NCI-H1105 treated with DMSO at 0.1 percent for 48 hours (cell line): ENCODE measurements at regions not wholly inside any gene's neighbourhood (a gene's known extent, or its start where the extent isn't known, plus 50 kb on each side); places are given as distances from the start of the nearest gene placed in this dataset.
A peak's percentile ranks its signal among the peaks of the same experiment; 100 is the strongest.
"Not testable (repeated sequence)": the region's sequence is repeated elsewhere in the genome, so short reads cannot be mapped to it uniquely, and the experiment has no call there.

Experiments
- DNase-seq: peaks from one replicate; lab custom pipeline; 2025; lab: John Stamatoyannopoulos, UW

DNA sequence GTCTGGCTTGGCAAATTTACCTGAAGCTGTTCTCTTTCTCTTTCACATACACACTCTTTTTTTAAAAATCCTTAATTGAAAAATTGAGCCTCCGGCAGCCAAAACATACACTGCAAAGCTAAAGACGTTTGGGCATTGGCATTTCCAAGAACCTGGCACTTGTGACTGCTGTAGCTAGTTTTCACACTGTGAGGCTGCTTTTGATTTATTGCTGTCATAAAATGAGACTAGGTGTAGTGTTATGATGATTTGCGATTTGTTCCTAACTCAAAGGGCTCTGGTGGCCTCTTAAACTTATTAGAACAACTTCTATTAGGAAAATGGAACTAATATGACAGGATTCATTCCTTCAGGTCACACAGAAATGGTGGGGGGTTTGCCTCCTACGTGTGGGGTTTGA lies 377.1 kb upstream of the FAR2 start:
- peak; percentile 19 for DNase-seq

DNA sequence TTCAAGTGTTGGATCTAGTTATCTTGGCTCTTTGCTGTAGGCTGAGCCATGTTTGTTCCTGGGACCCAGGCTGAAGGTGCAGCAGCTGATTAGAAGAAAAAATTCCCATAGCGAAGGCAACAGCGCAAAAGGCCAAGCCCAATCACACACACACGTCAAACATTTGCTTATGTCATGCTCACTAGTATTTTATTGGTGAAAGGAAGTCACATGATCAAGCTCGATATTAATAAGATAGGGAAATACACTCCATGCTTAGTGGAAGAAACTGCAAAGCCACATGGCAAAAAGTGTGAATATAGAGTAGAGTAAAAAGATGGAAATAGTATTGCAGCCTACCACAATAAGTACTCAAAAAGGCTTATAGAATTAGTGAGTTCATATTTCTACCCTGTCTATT lies 373.5 kb upstream of the FAR2 start:
- no peak for DNase-seq

DNA sequence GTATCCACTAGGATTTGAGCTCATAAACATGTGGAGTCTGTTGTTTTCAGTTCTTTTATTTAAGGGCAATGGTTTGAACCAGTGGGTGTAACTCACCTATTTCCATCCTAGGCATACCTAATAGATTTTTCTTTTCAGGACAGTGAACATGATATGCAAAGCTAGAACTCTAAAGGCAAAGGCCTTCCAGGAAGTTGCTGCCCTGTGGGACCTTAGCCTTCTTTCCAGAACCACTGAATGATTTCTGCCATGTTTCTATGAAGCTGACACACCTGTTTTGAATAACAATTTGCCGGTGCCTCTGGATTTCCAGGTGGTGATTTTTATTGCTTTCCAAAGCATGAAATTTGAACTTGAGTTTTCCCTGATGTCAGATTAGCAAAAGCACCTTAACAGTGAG lies 372.9 kb upstream of the FAR2 start:
- no peak for DNase-seq

DNA sequence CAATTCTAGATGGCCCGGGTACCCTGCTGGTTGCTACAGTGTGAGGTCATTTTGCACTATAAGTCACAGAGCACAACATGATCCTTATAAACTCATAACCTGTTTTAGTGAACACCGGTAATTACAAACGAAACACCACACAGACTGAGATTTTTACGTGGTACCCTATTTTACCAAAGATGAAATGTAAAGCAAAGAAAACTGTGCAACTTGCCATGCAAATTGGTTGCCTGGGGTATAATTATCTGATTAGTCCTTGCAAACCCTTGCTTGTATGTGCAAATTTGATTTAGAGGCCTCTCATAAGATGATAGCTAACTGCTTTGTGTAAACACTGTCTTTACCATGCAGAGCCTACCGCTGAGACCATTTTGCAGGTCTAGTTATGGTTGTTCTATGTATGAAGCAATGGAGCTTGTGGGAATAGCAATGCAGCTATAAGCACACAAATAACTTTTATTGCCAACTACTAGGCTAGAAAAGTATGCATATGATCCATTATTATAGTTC lies 372.1 kb upstream of the FAR2 start:
- no peak for DNase-seq

DNA sequence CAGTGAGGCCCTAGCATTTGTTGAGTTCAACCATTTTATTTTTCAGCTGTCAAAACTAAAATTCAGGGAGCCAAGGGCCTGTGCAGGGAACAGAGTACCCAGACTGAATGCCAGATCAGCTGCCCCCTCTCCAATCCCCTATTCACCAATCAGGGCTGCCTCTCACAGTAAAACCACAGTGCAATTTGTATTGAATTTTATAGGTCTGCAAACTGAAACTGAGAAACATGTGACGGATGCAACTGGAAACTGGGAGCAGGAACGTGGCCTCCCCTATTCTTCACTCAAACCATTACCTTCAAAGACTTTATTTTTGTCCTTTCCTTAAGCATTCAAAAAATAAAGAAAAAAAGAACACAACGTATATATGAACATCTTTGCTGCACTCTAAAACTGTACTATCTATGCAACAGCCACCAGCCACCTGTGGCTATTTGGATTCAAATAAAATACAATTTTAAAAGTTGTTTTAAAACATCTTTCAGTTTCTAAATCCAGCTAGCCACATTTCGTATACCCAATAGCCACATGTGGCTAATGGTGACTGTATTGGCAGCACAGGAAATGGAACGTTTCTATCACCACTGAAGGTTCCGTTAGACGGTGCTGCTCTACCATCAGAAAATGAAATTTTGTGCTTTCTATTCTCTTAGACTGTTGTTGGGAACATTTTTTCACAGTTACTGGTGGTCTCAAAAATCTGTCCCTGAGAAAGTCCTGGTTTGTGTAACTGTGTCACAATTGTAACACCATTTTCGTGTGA lies 371.3 kb upstream of the FAR2 start:
- DNase-seq = no peak

DNA sequence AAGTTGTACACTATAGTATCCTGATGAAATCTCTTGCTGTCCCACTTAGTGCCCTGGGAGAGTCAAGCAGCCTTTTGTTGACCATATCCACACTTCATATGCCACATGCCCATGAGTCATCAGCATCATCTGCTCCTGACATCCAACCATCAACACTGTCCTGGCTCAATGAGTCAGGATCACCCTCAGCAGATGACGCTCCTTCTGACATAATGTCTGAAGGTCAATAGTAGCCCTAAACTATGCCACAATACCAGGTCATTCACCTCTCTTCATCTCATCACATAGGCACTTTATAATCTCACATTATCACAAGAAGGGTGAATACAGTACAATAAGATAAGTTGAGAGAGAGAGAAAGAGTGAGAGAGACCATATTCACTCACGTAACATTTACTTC lies 369.0 kb upstream of the FAR2 start:
- no peak for DNase-seq

DNA sequence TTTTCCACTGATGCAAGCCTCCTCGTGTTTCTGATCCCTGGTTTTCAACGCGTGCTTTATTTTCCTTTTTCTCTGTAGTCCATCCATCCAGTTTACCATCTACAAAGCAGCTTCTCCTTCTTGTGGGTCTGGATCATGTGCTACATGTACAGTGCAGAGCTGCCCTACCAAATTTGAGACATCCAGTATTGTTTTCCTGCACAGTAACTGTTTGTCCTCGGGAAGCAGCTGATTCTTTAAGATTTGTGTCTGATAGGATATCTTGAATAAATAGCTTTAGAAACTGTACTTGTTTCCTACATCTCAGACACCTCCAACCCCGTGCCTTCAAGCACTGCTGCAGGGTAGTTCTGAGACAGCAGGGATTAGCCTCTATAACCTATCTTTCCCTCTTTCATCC lies 368.1 kb upstream of the FAR2 start:
- no peak for DNase-seq

DNA sequence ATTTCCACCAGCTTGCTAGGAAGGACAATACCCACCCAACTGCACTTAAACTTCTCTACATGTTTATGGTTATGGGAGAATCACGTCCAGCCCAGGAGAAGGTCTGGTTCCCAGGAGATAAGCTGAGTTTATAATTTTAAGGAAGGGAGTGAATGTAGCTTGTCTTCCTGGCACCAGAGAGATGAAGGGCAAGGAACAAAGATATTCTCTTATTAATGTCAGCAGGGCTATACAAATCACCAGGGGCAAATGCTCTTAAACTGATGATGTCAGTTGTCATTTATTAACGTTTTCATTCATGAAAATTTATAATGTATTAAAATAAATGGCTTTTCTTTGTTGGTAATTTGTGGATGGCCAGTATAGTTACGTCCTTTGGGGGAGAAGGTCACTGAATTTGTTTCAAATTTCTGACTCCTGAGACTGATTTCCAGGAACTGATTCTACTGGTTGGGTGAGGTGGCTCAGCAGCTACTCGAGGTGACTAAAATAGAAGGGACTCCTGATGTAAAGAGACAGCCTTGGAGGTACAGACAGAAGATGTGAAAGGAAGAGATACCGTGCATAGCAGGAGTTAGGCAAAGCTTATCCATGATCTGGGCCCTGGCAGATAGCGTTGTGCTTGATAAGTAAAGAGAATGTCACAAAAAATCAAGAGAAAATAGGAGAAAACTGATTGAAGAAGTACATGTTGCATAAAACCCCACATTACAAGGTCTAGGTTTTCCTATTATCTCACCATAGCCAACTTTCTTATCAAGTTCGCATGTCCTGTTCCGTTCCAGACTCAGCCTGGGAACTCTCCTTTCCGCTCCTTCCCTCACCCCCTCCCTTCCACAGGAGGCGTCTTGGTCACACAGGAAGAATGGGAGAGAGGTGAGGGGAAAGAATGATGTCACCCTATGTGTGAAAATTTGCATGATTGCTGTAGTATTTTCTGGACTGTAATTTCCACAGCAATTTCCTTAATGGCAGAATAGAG lies 367.1 kb upstream of the FAR2 start:
- DNase-seq = no peak

DNA sequence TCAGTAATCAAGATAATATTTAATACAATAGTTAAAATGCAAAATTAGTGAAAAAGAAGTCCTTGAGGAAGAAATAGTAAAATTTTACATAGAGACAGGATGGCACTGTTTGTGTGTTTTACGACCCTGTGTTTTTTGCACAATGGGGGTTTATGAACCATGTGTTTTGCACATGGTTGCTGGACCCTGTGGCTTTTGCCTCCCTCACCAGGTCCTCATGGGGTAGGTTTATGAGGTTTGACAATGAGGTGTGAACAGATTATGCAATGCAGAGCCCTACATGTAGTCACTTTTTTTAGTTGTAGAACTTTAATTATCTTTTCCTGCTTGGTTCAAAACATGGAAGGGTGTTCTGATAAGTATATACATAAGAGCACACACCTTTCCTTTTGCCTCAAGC lies 366.3 kb upstream of the FAR2 start:
- DNase-seq = no peak

DNA sequence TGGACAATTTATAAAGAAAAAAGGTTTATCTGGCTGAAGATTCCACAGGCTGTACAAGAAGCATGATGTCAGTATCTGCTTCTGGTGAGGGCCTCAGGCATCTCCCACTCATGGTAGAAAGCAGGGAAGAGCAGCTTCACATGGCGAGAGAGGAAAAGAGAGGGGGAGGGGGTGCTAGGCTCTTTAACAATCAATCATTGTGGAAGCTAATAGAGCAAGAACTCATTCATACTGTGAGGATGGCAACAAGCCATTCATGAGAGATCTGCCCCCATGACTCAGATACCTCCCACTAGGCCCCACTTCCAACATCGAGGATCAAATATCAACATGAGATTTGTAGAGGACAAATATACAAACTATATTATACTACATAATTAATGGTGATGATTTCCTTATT lies 361.9 kb upstream of the FAR2 start:
- no peak for DNase-seq

DNA sequence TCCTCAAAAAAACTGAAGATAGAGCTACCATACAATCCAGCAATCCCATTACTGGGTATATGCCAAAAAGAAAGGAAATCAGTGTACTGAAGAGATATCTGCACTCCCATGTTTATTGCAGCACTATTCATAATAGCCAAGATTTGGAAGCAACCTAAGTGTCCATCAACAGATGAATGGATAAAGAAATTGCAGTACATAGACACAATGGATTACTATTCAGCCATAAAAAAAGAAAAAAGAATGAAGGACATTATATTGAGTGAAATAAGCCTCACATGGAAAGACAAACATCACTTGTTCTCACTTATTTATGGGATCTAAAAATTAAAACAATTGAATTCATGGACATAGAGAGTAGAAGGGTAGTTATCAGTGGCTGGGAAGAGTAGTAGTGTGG lies 360.8 kb upstream of the FAR2 start:
- DNase-seq = not testable (repeated sequence)

DNA sequence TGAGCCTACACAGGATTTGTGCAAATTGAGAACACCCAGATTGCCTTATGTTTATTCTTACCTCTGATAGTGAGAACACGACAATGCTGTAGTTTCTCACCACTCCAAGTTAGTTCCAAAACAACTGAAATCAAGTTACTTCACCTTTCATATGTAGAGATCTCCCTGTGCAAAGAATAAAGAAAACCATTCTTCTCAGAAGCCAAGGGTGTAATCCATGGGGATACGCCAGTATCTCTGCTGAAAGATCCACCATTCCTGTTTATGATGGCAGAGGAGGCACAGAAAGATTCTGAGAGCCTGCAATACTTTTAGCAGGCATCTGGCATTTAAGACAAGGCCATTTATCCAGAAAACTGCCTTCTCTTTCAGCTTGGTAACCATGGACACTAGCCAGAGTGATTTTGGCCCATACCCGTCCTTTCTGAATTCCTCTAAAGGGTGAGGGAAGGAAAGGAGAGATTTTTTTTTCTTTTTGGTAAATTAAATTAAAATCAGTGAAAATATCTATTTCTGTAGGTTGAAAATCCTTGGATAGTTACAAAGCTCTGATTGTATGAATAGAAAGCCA lies 355.4 kb upstream of the FAR2 start:
- DNase-seq = no peak

DNA sequence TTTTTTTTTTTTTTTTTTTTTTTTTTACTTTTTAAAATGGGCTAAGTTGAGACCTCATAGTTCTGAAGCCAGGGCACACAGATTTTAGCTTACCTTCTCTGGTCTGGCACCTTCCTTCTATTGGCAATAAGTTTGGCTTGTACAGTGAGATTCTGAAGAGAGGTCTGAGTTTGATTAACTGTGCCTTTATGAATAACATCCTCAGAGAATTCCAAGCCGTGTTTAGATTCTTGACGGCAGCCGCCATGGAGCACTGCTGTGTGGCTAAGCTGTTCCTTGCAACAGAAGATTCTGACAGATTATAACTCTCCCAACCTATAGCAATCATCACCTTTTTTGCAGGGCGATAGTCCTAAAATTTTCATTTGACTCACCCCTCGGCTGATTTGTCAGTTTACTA lies 354.9 kb upstream of the FAR2 start:
- DNase-seq = no peak

DNA sequence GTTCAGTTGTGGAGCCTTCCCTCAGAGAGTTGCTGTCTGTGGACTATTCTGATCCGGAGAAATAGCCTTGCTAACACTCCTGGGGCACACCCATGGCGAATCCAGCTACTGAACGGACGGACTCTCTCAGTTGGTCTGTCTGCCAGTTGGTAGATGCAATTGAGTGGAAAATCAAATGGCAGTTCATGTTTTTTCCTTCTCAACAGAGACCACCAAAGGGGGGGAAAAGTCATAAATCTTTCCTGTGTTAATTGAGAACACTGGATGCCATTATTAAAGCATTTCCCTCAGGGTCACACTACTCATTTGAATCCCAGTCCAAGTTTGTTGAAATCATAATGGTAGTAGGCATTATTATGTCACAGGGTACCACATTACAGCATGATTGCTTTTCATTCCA lies 354.3 kb upstream of the FAR2 start:
- no peak for DNase-seq

DNA sequence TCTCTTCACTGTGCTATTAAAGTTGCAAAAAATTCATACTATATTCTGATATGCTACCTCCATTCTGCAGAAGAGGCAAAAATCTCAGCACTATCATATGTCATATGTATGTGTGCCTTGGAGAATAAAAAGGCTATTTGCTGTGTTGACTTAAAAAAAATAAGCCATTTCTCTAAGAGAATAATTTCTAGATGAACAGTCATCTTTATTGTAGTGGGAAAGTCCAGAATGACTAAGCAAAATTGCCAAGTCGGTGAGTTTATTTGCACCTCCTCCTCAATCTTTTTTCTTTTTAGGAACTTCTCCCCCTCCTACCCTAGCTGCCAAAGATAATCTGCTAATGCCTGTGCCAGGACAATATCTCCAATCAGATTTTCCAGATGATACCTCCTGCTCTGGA lies 353.8 kb upstream of the FAR2 start:
- DNase-seq = no peak

DNA sequence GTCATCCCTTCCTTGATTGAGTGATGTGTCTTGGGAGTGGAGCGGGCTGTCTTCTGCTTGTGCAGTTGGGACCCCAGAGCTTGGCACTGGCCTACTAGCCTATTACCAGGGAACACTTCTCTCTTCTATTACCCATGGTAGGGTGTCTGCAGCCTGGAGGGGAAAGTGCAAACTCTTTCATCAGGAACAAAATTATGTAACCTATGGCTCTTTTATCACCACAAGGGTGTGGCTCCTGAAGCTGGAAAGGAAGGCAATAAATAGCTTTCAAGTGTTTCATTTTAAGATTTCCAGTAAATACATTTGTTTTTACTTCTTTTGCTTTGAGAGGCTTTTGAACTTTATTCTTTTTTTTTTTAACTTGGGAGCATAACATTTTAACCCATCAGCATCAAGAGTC lies 349.7 kb upstream of the FAR2 start:
- no peak for DNase-seq

DNA sequence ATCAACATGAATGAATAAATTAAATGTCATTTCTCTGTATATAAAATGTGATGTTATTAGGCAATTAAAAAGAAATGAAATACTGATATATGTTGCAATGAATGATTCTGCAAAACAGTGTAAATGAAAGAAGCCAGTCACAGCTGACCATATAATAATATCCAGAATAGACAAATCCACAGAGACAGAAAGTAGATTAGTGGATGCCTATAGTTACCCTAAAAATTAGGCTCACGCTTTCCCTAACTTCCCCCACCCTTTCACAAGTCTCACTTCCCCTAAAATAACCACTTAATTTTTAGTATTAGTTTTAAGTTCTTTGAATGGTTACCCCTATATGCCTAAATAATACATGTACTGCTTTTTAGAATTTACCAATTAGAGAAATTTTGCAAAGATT lies 348.9 kb upstream of the FAR2 start:
- DNase-seq = no peak

DNA sequence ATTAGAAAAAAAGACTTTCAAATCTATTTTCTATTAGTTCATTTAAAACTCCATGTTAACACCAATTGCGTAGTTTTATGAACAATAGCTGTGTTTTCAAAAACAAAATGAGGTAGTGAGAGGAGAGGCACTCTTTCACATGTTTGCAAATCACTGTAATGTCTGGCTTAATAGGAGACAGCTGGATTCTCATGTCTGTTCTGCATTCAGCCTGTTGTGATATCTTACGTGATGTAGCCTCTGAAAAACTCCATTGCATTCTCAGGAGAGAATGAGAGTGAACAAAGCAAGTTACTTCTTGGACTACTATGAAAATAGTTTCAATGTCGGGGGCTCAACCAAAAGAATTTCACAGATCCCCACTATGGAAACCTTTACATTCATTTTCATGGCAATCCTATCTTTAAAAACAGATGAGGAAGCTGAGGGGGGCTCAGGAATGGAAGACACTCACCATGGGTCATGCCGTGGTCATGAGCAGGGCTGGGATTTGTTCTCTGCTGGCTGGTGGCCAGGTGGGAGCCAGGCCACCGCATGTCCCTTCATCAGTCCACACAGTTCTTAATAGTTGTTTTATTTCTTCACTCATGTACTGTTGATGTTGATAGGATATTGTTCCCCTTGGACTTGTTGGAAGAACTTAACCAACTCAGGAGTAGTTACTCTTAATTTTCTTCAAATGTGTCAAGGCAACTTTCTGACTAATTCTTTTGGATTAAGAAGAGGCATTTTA lies 346.2 kb upstream of the FAR2 start:
- no peak for DNase-seq

DNA sequence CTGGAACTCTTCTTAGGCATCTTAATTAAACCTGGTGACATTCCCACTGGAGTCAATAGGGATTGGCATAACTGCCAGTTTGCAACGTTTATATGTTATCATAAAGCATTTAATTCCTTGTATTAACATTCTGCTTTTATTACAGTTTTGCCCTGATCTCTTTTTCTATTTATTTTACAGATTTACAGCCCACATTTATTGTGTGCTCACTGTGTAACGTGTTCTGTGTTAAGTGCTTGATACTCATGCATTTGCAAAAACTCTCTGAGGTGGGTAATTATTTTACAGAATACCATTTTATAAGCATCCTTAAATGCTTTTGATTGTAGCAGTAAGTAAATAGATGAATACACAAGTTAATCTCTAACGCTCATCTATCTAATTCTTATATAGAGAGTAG lies 341.5 kb upstream of the FAR2 start:
- no peak for DNase-seq

DNA sequence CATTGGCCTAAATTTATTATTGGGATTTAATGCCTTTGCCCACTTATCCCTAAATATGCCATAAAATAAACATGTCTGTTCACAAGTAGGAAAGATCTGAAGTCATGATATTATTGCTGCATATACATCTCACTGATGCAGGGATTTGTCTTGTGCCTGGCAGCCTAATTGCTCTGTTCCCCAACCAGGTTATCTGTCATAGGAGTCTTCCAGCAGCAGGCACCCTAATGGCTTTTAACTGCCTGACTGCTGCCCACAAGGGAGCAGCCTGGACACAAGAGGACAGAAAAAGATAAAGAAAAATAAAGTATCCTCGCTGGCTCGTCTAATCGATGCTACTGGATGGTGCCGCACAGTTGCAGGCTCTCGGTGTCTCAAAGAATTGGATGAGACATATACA lies 337.6 kb upstream of the FAR2 start:
- no peak for DNase-seq

DNA sequence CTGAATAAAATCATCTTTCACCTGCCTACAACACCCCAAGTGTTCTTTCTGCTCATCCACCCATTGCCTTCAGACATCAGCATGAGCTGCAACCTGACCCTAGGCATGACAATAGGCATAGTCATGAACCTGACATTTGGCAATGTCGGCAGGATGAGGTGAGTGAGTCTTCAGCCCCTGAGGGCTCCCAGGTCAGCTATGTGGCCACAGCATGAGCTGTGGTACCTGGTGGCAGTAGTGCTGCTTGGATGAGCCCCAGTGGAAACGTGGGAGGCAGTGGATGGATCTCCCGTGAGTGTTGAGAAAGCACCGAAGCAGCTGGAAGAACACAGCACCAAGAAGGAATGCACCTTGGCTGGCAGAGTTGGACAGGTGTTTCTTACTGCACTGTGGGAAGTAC lies 334.8 kb upstream of the FAR2 start:
- no peak for DNase-seq

DNA sequence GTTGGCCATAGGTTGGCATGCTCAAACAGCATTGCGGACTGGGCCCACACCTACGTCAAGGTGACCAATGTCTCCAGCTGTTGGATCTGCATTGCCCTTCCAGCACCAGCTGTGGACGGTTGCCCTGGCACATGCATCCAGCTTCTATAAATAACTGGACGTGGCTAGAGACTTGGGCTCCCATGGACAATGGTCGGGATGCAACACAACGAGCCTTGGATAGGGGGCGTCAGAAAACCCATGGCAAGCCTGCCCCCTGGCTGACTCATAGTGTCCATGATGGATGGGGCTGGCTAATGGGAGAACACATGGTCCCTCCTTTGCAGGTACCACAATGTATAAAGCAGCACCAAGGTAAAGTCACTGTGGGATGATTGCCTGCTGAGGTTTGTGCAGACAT lies 331.6 kb upstream of the FAR2 start:
- no peak for DNase-seq
